ENCODE measurements at regions not wholly inside any gene's neighbourhood (a gene's known extent, or its start where the extent isn't known, plus 50 kb on each side); places are given as distances from the start of the nearest gene placed in this dataset.

GRCh38 chr7:81285142-81285871 lies 366.5 kb upstream of the SEMA3C start (continued):
- TF ChIP-seq KDM5A (IDR thresholded peaks at IDR 0.05) = no peak
- no peak for TF ChIP-seq BHLHE40 (IDR thresholded peaks at IDR 0.05; ENCODE audit: low read depth, low read length)
- TF ChIP-seq ZSCAN20 (CRISPR knock-in tag; IDR thresholded peaks at IDR 0.05) = no peak
- no peak for TF ChIP-seq NFE2L2 (conservative IDR thresholded peaks at IDR 0.05; ENCODE audit: low read length)
- TF ChIP-seq ZNF302 (CRISPR knock-in tag; IDR thresholded peaks at IDR 0.05) = no peak
- TF ChIP-seq CEBPB (IDR thresholded peaks at IDR 0.05) = no peak
- TF ChIP-seq FOXS1 (CRISPR knock-in tag; IDR thresholded peaks at IDR 0.05) = no peak
- no peak for TF ChIP-seq CTCF (IDR thresholded peaks at IDR 0.05)
- TF ChIP-seq BCL3 (IDR thresholded peaks at IDR 0.05) = no peak
- TF ChIP-seq FOSL2 (IDR thresholded peaks at IDR 0.05) = no peak
- no peak for TF ChIP-seq FOSL2 (CRISPR knock-in tag; IDR thresholded peaks at IDR 0.05)

- Histone ChIP-seq H3K9me3 (no peaks in the 10 kb centered on the region), H3K4me1 (peaks cover 9% of the 10 kb centered on the region; the same call in 1 of the 3 replicates), H3K4me3 (no peak overlapping the region), H3K4me2 (no peak overlapping the region), H3K27ac (peak overlapping the region in 1 of 2 experiments; percentile 12; a peak in 1 of 6 replicates)
- TF ChIP-seq FOSL2 (IDR thresholded peaks at IDR 0.05) (no peak), FOSL2 (CRISPR knock-in tag; IDR thresholded peaks at IDR 0.05) (no peak), RARB (CRISPR knock-in tag; IDR thresholded peaks at IDR 0.05) (no peak), ATOH8 (CRISPR knock-in tag; IDR thresholded peaks at IDR 0.05; ENCODE audit: low read depth) (no peak), NR3C1 (IDR thresholded peaks at IDR 0.05) (no peak), CBX8 (IDR thresholded peaks at IDR 0.05) (no peak), EHF (CRISPR knock-in tag; IDR thresholded peaks at IDR 0.05) (no peak), ZNF302 (CRISPR knock-in tag; IDR thresholded peaks at IDR 0.05) (no peak), HOXB5 (CRISPR knock-in tag; IDR thresholded peaks at IDR 0.05) (no peak)
- DNase-seq (ENCODE audit: low read depth in 1 of 2, low spot score in 1 of 2) = no peak
- 94% methylated on average over 1 of the region's 1 CpG for WGBS (ENCODE audit: missing lambda C conversion rate)
- 0 out of 6 replicates have a peak, but pooled peaks of 1 of the 2 experiments have one; percentile 43 for ATAC-seq
- ChIA-PET POLR2A (no interaction called here), CTCF (no interaction called here)
- no peak for FAIRE-seq
Observed at GRCh38 chr7:81284576-81284975, 365.7 kb upstream of the SEMA3C start.

- Histone ChIP-seq H3K4me2 (no peak overlapping the region), H3K9me3 (no peaks in the 10 kb centered on the region), H3K4me3 (no peak overlapping the region), H3K27ac (no peak overlapping the region), H3K4me1 (peaks cover 9% of the 10 kb centered on the region; the same call in 1 of the 3 replicates)
- ChIA-PET CTCF (no interaction called here), POLR2A (no interaction called here)
- TF ChIP-seq MAZ (IDR thresholded peaks at IDR 0.05; ENCODE audit: borderline replicate concordance, low read depth, low read length) = no peak
- no peak for TF ChIP-seq FOSL2 (IDR thresholded peaks at IDR 0.05)
- no peak for TF ChIP-seq FOSL2 (CRISPR knock-in tag; IDR thresholded peaks at IDR 0.05)
- TF ChIP-seq CHD4 (IDR thresholded peaks at IDR 0.05; ENCODE audit: borderline replicate concordance) = no peak
- no peak for TF ChIP-seq ZSCAN20 (CRISPR knock-in tag; IDR thresholded peaks at IDR 0.05)
- no peak for TF ChIP-seq ATOH8 (CRISPR knock-in tag; IDR thresholded peaks at IDR 0.05; ENCODE audit: low read depth)
- TF ChIP-seq E2F6 (IDR thresholded peaks at IDR 0.05; ENCODE audit: borderline replicate concordance, low read depth) = no peak
- TF ChIP-seq BCL3 (IDR thresholded peaks at IDR 0.05) = no peak
- TF ChIP-seq CBX2 (IDR thresholded peaks at IDR 0.05; ENCODE audit: borderline replicate concordance, low read depth) = no peak
- no peak for TF ChIP-seq HOXB5 (CRISPR knock-in tag; IDR thresholded peaks at IDR 0.05)
- TF ChIP-seq PBX3 (IDR thresholded peaks at IDR 0.05) = no peak
- no peak for TF ChIP-seq NFE2L2 (conservative IDR thresholded peaks at IDR 0.05; ENCODE audit: low read length)
- TF ChIP-seq HEYL (CRISPR knock-in tag; IDR thresholded peaks at IDR 0.05) = no peak
- TF ChIP-seq CEBPB (IDR thresholded peaks at IDR 0.05) = no peak
- no peak for DNase-seq (ENCODE audit: low read depth in 1 of 2, low spot score in 1 of 2)
- no peak for ATAC-seq
- no peak for FAIRE-seq
Observed at GRCh38 chr7:81280531-81280930, 361.7 kb upstream of the SEMA3C start.
